ENCODE measurements at regions not wholly inside any gene's neighbourhood (a gene's known extent, or its start where the extent isn't known, plus 50 kb on each side); places are given as distances from the start of the nearest gene placed in this dataset.

GRCh38 chr9:73906671-73907070, 590.5 kb upstream of the RORB start:
- H3K4me3 ChIP-seq = no peak overlapping the region
- ATAC-seq = no peak
- H3K36me3 ChIP-seq = no peaks in the 10 kb centered on the region
- FAIRE-seq = no peak
- H3K27ac ChIP-seq = no peak overlapping the region
- WGBS, 2 donors = 19 to 32% methylated on average over 1 of the region's 1 CpG
- no peaks in the 10 kb centered on the region for H3K27me3 ChIP-seq
- intact Hi-C loops (cut with DNase I) = no loop called here
- DNase-seq = no peak
- no peaks in the 10 kb centered on the region for H3K4me1 ChIP-seq
- no peak for TF ChIP-seq CTCF (IDR thresholded peaks at IDR 0.05)
- no peaks in the 10 kb centered on the region for H3K9me3 ChIP-seq

- no peaks in the 10 kb centered on the region for H3K36me3 ChIP-seq
- DNase-seq (no peak), ATAC-seq (no peak), FAIRE-seq (no peak)
- no peaks in the 10 kb centered on the region for H3K27me3 ChIP-seq
- H3K9me3 ChIP-seq = no peaks in the 10 kb centered on the region
- no peak overlapping the region for H3K4me3 ChIP-seq
- 68 to 73% methylated on average over 3 of the region's 3 CpGs for WGBS, 2 donors
- no peaks in the 10 kb centered on the region for H3K4me1 ChIP-seq
- intact Hi-C loops (cut with DNase I) = no loop called here
- no peak for TF ChIP-seq CTCF (IDR thresholded peaks at IDR 0.05)
- H3K27ac ChIP-seq = no peak overlapping the region
Observed at GRCh38 chr9:73911804-73912203, 585.3 kb upstream of the RORB start.

- whole genome bisulfite sequencing, 2 donors = 35 to 39% methylated on average over 6 of the region's 6 CpGs
- no peak for FAIRE-seq
Observed at GRCh38 chr9:73916016-73916673, 581.0 kb upstream of the RORB start.

GRCh38 chr9:73919712-73920111, 577.4 kb upstream of the RORB start:
- DNase-seq (no peak), FAIRE-seq (no peak)
- 62 to 64% methylated on average over 3 of the region's 3 CpGs for WGBS, 2 donors

More at GRCh38 chr9:73916016-73916673, 581.0 kb upstream of the RORB start:
- no peak overlapping the region for H3K4me3 ChIP-seq
- ATAC-seq = no peak
- no peaks in the 10 kb centered on the region for H3K4me1 ChIP-seq
- intact Hi-C loops (cut with DNase I) = no loop called here
- DNase-seq = no peak
- H3K9me3 ChIP-seq = no peaks in the 10 kb centered on the region
- no peak for TF ChIP-seq CTCF (IDR thresholded peaks at IDR 0.05)
- no peaks in the 10 kb centered on the region for H3K36me3 ChIP-seq
- no peak overlapping the region for H3K27ac ChIP-seq
- no peaks in the 10 kb centered on the region for H3K27me3 ChIP-seq

More at GRCh38 chr9:73919712-73920111, 577.4 kb upstream of the RORB start:
- Histone ChIP-seq H3K4me1 (no peaks in the 10 kb centered on the region), H3K36me3 (no peaks in the 10 kb centered on the region), H3K27me3 (no peaks in the 10 kb centered on the region), H3K9me3 (no peaks in the 10 kb centered on the region), H3K27ac (no peak overlapping the region), H3K4me3 (no peak overlapping the region)
- no peak for ATAC-seq
- no peak for TF ChIP-seq CTCF (IDR thresholded peaks at IDR 0.05)
- intact Hi-C loops (cut with DNase I) = no loop called here
